ENCODE measurements at regions not wholly inside any gene's neighbourhood (a gene's known extent, or its start where the extent isn't known, plus 50 kb on each side); places are given as distances from the start of the nearest gene placed in this dataset.
A peak's percentile ranks its signal among the peaks of the same experiment; 100 is the strongest.

- Mint-ChIP-seq H3K4me1 (ENCODE audit: low read depth) (peaks cover 6% of the 10 kb centered on the region), H3K4me3 (ENCODE audit: low read depth) (no peak overlapping the region), H3K9me3 (ENCODE audit: low read depth) (no peaks in the 10 kb centered on the region), H3K27me3 (peaks cover 5% of the 10 kb centered on the region), H3K27ac (peak overlapping the region; percentile 23), H3K36me3 (ENCODE audit: insufficient read depth) (no peaks in the 10 kb centered on the region)
- DNase-seq (ENCODE audit: low spot score, unreplicated experiment): no peak
- no peak for TF ChIP-seq CTCF (IDR thresholded peaks at IDR 0.05; ENCODE audit: unreplicated experiment)
Observed at GRCh38 chr1:208335371-208336136, 91.4 kb upstream of the PLXNA2 start.

- Mint-ChIP-seq H3K9me3 (ENCODE audit: low read depth) (no peaks in the 10 kb centered on the region), H3K27ac (no peak overlapping the region), H3K36me3 (ENCODE audit: insufficient read depth) (no peaks in the 10 kb centered on the region), H3K27me3 (peaks cover 5% of the 10 kb centered on the region), H3K4me3 (ENCODE audit: low read depth) (no peak overlapping the region), H3K4me1 (ENCODE audit: low read depth) (peaks cover 6% of the 10 kb centered on the region)
- DNase-seq (ENCODE audit: low spot score, unreplicated experiment): no peak
- TF ChIP-seq CTCF (IDR thresholded peaks at IDR 0.05; ENCODE audit: unreplicated experiment): no peak
Observed at GRCh38 chr1:208336137-208336518, 91.9 kb upstream of the PLXNA2 start.

- DNase-seq (ENCODE audit: low spot score, unreplicated experiment): no peak
- Mint-ChIP-seq H3K4me3 (ENCODE audit: low read depth) (no peak overlapping the region), H3K27me3 (peaks cover 8% of the 10 kb centered on the region)
Observed at GRCh38 chr1:208339911-208340310, 95.7 kb upstream of the PLXNA2 start.

GRCh38 chr1:208343226-208343625, 99.0 kb upstream of the PLXNA2 start:
- Mint-ChIP-seq H3K4me1 (ENCODE audit: low read depth) (no peaks in the 10 kb centered on the region), H3K36me3 (ENCODE audit: insufficient read depth) (no peaks in the 10 kb centered on the region), H3K9me3 (ENCODE audit: low read depth) (no peaks in the 10 kb centered on the region), H3K27ac (no peak overlapping the region), H3K4me3 (ENCODE audit: low read depth) (no peak overlapping the region), H3K27me3 (peaks cover 6% of the 10 kb centered on the region)
- TF ChIP-seq CTCF (IDR thresholded peaks at IDR 0.05; ENCODE audit: unreplicated experiment): no peak
- DNase-seq (ENCODE audit: low spot score, unreplicated experiment): no peak

More at GRCh38 chr1:208339911-208340310, 95.7 kb upstream of the PLXNA2 start:
- Mint-ChIP-seq H3K27ac (no peak overlapping the region), H3K9me3 (ENCODE audit: low read depth) (no peaks in the 10 kb centered on the region), H3K36me3 (ENCODE audit: insufficient read depth) (no peaks in the 10 kb centered on the region), H3K4me1 (ENCODE audit: low read depth) (peaks cover 2% of the 10 kb centered on the region)
- no peak for TF ChIP-seq CTCF (IDR thresholded peaks at IDR 0.05; ENCODE audit: unreplicated experiment)

- Mint-ChIP-seq H3K27ac (no peak overlapping the region), H3K4me3 (ENCODE audit: low read depth) (no peak overlapping the region), H3K27me3 (peaks cover 6% of the 10 kb centered on the region), H3K9me3 (ENCODE audit: low read depth) (no peaks in the 10 kb centered on the region), H3K4me1 (ENCODE audit: low read depth) (no peaks in the 10 kb centered on the region), H3K36me3 (ENCODE audit: insufficient read depth) (no peaks in the 10 kb centered on the region)
- no peak for DNase-seq (ENCODE audit: low spot score, unreplicated experiment)
- no peak for TF ChIP-seq CTCF (IDR thresholded peaks at IDR 0.05; ENCODE audit: unreplicated experiment)
Observed at GRCh38 chr1:208344202-208344857, 100.1 kb upstream of the PLXNA2 start.
